NB4 (cell line): ENCODE measurements at regions not wholly inside any gene's neighbourhood (a gene's known extent, or its start where the extent isn't known, plus 50 kb on each side); places are given as distances from the start of the nearest gene placed in this dataset.

Experiments
- CTCF ChIP-seq: IDR thresholded peaks from one replicate; pipeline ENCODE4 v1.5.1; 2012; ENCODE audit warnings: low read depth, low read length
- POLR2A ChIP-seq: IDR thresholded peaks from 2 replicates; pipeline ENCODE4 v1.6.1; 2011; ENCODE audit warnings: mild to moderate bottlenecking; ENCODE audit not compliant: insufficient read length; ENCODE audit errors: extremely low read depth

- TF ChIP-seq CTCF (no peak), POLR2A (no peak)
These were observed 866.2 kb upstream of the DDX18 start for GRCh38 chr2:116948258-116948657.
